ENCODE measurements at regions not wholly inside any gene's neighbourhood (a gene's known extent, or its start where the extent isn't known, plus 50 kb on each side); places are given as distances from the start of the nearest gene placed in this dataset.

DNA sequence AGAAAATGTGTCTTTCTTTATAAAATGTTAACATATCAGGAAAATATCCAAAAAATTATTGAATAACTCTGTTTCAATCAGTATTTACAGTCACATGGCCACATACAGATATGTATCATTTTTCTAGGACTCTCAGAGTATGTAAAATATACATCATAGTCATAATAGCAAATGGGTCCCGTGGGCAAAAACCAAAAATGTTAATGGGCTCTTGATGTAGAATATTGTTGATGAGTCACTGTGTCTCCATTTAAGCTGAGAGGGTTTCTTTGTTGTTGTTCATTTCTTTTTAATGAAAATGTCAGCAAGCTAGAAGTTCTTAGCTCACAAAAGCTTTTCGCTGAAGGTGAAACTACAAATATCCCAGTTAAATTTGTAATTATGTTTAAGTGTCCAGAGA lies 1713.1 kb upstream of the PCDH20 start:
- no peak for DNase-seq (ENCODE audit: low spot score)
- H3K9me3 Mint-ChIP-seq (ENCODE audit: low read depth), result no peaks in the 10 kb centered on the region

DNA sequence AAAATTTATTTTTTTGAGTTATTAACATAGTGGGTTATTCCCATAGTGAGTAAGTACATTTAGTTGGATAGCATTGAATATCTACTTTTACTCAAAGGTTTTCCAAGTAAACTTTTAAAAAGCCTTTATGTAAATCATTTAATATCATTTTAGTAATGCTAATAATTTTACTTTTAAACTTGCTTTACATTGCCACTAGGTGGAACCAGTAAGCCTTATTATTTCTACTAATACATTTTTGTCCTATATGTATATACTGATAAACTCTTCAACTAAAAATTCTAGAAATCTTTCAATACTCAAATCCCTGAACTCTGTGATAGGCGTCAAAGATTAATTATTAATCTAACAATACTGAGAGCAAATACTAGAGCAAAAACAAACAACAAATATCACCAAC lies 1709.2 kb upstream of the PCDH20 start:
- Mint-ChIP-seq H3K4me1 (ENCODE audit: low read depth) (no peaks in the 10 kb centered on the region), H3K4me3 (ENCODE audit: unreplicated experiment) (no peak overlapping the region), H3K27me3 (ENCODE audit: low read depth) (no peaks in the 10 kb centered on the region), H3K36me3 (ENCODE audit: low read depth) (no peaks in the 10 kb centered on the region), H3K27ac (ENCODE audit: unreplicated experiment) (no peak overlapping the region), H3K9me3 (ENCODE audit: low read depth) (no peaks in the 10 kb centered on the region)
- TF ChIP-seq, protein P1, sequence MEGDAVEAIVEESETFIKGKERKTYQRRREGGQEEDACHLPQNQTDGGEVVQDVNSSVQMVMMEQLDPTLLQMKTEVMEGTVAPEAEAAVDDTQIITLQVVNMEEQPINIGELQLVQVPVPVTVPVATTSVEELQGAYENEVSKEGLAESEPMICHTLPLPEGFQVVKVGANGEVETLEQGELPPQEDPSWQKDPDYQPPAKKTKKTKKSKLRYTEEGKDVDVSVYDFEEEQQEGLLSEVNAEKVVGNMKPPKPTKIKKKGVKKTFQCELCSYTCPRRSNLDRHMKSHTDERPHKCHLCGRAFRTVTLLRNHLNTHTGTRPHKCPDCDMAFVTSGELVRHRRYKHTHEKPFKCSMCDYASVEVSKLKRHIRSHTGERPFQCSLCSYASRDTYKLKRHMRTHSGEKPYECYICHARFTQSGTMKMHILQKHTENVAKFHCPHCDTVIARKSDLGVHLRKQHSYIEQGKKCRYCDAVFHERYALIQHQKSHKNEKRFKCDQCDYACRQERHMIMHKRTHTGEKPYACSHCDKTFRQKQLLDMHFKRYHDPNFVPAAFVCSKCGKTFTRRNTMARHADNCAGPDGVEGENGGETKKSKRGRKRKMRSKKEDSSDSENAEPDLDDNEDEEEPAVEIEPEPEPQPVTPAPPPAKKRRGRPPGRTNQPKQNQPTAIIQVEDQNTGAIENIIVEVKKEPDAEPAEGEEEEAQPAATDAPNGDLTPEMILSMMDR (IDR thresholded peaks at IDR 0.05), result peak; percentile 92
- DNase-seq (ENCODE audit: low spot score), result no peak

More for the DNA sequence above, 1713.1 kb upstream of the PCDH20 start:
- Mint-ChIP-seq H3K4me3 (ENCODE audit: unreplicated experiment) (no peak overlapping the region), H3K27me3 (ENCODE audit: low read depth) (no peaks in the 10 kb centered on the region), H3K36me3 (ENCODE audit: low read depth) (no peaks in the 10 kb centered on the region), H3K4me1 (ENCODE audit: low read depth) (no peaks in the 10 kb centered on the region), H3K27ac (ENCODE audit: unreplicated experiment) (no peak overlapping the region)
- TF ChIP-seq, protein P1 (IDR thresholded peaks at IDR 0.05), result no peak

DNA sequence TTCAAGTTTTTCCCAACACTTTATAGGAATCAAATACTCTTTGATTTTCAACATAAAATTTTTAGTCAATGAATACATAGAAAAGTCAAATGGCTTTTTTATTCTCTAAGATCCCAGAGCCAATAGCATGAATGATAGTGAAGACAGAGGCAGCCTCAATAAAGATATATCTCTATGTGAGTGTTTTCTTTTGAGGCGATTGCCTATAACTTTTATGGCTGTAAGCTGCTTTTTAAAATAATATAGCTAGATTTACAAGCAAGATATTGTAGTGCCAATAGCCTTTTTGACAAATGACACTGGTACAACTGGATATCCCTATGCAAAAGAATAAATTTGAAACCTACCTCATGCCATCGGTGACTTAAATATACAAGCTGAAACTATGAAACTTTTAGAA lies 1705.2 kb upstream of the PCDH20 start:
- H3K36me3 Mint-ChIP-seq (ENCODE audit: low read depth), result no peaks in the 10 kb centered on the region
- no peak for DNase-seq (ENCODE audit: low spot score)

DNA sequence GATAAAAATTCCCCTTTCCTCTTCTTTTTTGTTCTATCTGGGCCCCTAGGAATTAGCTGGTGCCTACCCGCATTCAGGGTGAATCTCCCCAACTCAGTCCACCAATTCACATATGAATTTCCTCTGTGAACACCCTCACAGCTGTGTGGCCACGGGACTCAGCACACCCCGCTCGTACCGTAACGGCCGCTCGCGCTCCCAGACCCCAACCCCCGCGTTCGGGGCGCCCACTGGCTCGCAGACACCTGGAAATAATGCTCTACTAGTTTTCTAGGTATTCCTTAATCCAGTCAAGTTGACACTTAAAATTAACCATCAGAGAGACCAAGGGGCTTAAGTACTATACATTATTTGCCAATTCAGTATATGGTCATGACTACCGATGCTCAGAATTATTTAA lies 1702.1 kb upstream of the PCDH20 start:
- Mint-ChIP-seq H3K4me1 (ENCODE audit: low read depth) (no peaks in the 10 kb centered on the region), H3K4me3 (ENCODE audit: unreplicated experiment) (no peak overlapping the region), H3K27me3 (ENCODE audit: low read depth) (no peaks in the 10 kb centered on the region), H3K9me3 (ENCODE audit: low read depth) (no peaks in the 10 kb centered on the region), H3K27ac (ENCODE audit: unreplicated experiment) (no peak overlapping the region), H3K36me3 (ENCODE audit: low read depth) (no peaks in the 10 kb centered on the region)
- TF ChIP-seq, protein P1 (IDR thresholded peaks at IDR 0.05), result no peak
- DNase-seq (ENCODE audit: low spot score), result no peak

More for the DNA sequence above, 1705.2 kb upstream of the PCDH20 start:
- no peaks in the 10 kb centered on the region for H3K27me3 Mint-ChIP-seq (ENCODE audit: low read depth)
- TF ChIP-seq, protein P1 (IDR thresholded peaks at IDR 0.05), result no peak
- no peaks in the 10 kb centered on the region for H3K9me3 Mint-ChIP-seq (ENCODE audit: low read depth)
- no peak overlapping the region for H3K27ac Mint-ChIP-seq (ENCODE audit: unreplicated experiment)
- H3K4me3 Mint-ChIP-seq (ENCODE audit: unreplicated experiment), result no peak overlapping the region
- H3K4me1 Mint-ChIP-seq (ENCODE audit: low read depth), result no peaks in the 10 kb centered on the region

DNA sequence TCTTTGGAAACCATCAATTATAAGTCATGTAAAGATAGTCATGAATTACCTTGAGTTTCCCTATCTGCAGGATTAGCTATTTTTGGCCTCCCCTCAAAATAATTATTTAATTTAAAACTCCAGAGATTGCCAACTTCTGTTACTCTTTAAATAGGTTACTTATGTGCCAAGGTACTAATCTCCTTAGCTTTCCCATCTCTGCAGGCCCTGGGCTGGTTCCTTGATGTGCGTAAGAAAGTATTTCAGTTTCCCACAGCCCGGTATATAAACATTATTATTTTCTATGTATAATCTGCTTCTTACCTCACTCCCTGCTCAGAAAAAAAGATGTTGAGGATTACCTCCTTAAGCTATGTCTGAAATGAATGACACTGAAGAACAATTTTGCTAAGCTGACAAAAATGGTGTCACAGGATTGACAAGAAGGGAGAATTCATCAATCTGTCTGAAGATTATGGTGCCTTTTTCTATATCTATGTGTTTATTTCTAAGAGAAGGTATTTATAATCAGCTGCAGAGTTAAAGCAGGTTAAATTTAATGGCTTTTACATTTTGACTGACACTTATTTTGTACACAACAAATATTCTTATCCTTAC lies 1697.2 kb upstream of the PCDH20 start:
- H3K36me3 Mint-ChIP-seq (ENCODE audit: low read depth), result no peaks in the 10 kb centered on the region
- TF ChIP-seq, protein P1 (IDR thresholded peaks at IDR 0.05), result no peak

More for the DNA sequence above, 1697.2 kb upstream of the PCDH20 start:
- no peaks in the 10 kb centered on the region for H3K9me3 Mint-ChIP-seq (ENCODE audit: low read depth)
- no peak overlapping the region for H3K4me3 Mint-ChIP-seq (ENCODE audit: unreplicated experiment)
- peaks cover 3% of the 10 kb centered on the region for H3K4me1 Mint-ChIP-seq (ENCODE audit: low read depth)
- no peak for DNase-seq (ENCODE audit: low spot score)
- no peak overlapping the region for H3K27ac Mint-ChIP-seq (ENCODE audit: unreplicated experiment)
- no peaks in the 10 kb centered on the region for H3K27me3 Mint-ChIP-seq (ENCODE audit: low read depth)
